HG03135 (cell line): ENCODE measurements at regions not wholly inside any gene's neighbourhood (a gene's known extent, or its start where the extent isn't known, plus 50 kb on each side); places are given as distances from the start of the nearest gene placed in this dataset.

Source experiments
- ATAC-seq: cut with Tn5 transposase; IDR thresholded peaks from one replicate; pipeline ENCODE4 v1.9.1; 2021; ENCODE audit warnings: mild to moderate bottlenecking, moderate library complexity; ENCODE audit not compliant: unreplicated experiment

- no peak for ATAC-seq
These were observed 58.0 kb upstream of the PARP11 start for GRCh38 chr12:3931206-3931605.

GRCh38 chr12:3929875-3930615, 56.8 kb upstream of the PARP11 start:
- ATAC-seq = no peak

GRCh38 chr12:3928538-3929184, 55.5 kb upstream of the PARP11 start:
- no peak for ATAC-seq

GRCh38 chr12:3925621-3926020, 52.4 kb upstream of the PARP11 start:
- no peak for ATAC-seq

GRCh38 chr12:3924761-3925160, 51.6 kb upstream of the PARP11 start:
- ATAC-seq = no peak

- ATAC-seq = no peak
These were observed 49.8 kb upstream of the PARP11 start for GRCh38 chr12:3923021-3923420.
